HCT116 (cell line): ENCODE measurements at regions not wholly inside any gene's neighbourhood (a gene's known extent, or its start where the extent isn't known, plus 50 kb on each side); places are given as distances from the start of the nearest gene placed in this dataset.
"Not testable (repeated sequence)": the region's sequence is repeated elsewhere in the genome, so short reads cannot be mapped to it uniquely, and the experiment has no call there.

Source experiments
- ATAC-seq: fragments of 200-7000 bp; cut with Tn5 transposase; 2 replicates; pipeline ENCODE4 v1.9.1; 2020; ENCODE audit warnings: mild to moderate bottlenecking, moderate library complexity
- BruUV-seq: library from RNA; stranded (reverse); fragments of 400-500 nt; replicated peaks from 2 replicates; lab custom pipeline; 2021; lab: Mats Ljungman, UMichigan
- CTCF ChIA-PET: fragments of 300-600 bp; sonication (Branson Sonifier 250); formaldehyde crosslinking; loops from one replicate; lab custom pipeline; 2021; ENCODE audit warnings: antibody characterized with exemption; lab: Charles Lee
- POLR2A ChIA-PET: fragments of 300-600, 350-600 bp; sonication (Branson Sonifier 250); formaldehyde crosslinking; loops from one replicate; lab custom pipeline; 2021; ENCODE audit warnings: antibody characterized with exemption; lab: Charles Lee
- RAD21 ChIA-PET, 2 experiments: fragments of 300-600 bp; sonication (Branson Sonifier 250); formaldehyde crosslinking; loops; one replicate each; lab custom pipeline; 2023; ENCODE audit warnings: low total read pairs in 2 of 2; ENCODE audit not compliant: uncharacterized antibody in 2 of 2, unreplicated experiment in 2 of 2, low non-redundant PET in 1 of 2; lab: Charles Lee
- DNase-seq: peaks from one replicate; pipeline ENCODE4 v3.0.0-alpha.2; 2010; ENCODE audit warnings: low read depth, low spot score
- H2AFZ ChIP-seq: fragments of 200-600 bp; shearing (Covaris generic), sonication (generic); 2 replicates; pipeline ENCODE4 v1.6.1; 2017; ENCODE audit warnings: low read depth, mixed run types, mixed read lengths, antibody characterized with exemption, low read length; ENCODE audit not compliant: poor library complexity, severe bottlenecking
- H3K27ac ChIP-seq: 2 replicates; pipeline ENCODE4 v1.5.1; 2012; ENCODE audit warnings: low read depth, low read length
- H3K27me3 ChIP-seq: fragments of 200-600 bp; sonication (generic); 2 replicates; pipeline ENCODE4 v1.6.1; 2016; ENCODE audit warnings: mixed run types, low read length, mixed read lengths; ENCODE audit not compliant: insufficient read depth
- H3K36me3 ChIP-seq, 2 experiments: fragments of 200-500 bp in 1 of 2; fragments of 200-600 bp in 1 of 2; sonication (Bioruptor generic) in 1 of 2; sonication (generic) in 1 of 2; 2 replicates each; pipeline versions ENCODE4 v1.5.1 to v1.6.1; 2014 to 2016; ENCODE audit warnings: low read length in 2 of 2, inconsistent platforms in 1 of 2, mixed read lengths in 1 of 2, mixed run types in 1 of 2; ENCODE audit not compliant: insufficient read depth in 2 of 2, control insufficient read depth in 1 of 2
- H3K4me1 ChIP-seq, 2 experiments: fragments of 200-600 bp in 1 of 2; sonication (generic) in 1 of 2; 2 replicates each; pipeline versions ENCODE4 v1.5.1 to v1.6.1; 2012 to 2017; ENCODE audit warnings: low read length in 2 of 2, inconsistent platforms in 1 of 2, mild to moderate bottlenecking in 1 of 2, mixed read lengths in 1 of 2, mixed run types in 1 of 2, moderate library complexity in 1 of 2; ENCODE audit not compliant: insufficient read depth in 2 of 2, control insufficient read depth in 1 of 2
- H3K4me2 ChIP-seq: fragments of 200-600 bp; sonication (generic); 2 replicates; pipeline ENCODE4 v1.6.1; 2017; ENCODE audit warnings: mixed run types, low read length, mixed read lengths
- H3K4me3 ChIP-seq, 2 experiments: fragments of 200-600 bp in 1 of 2; sonication (generic) in 1 of 2; replicated peaks in 1 of 2; 2 replicates each; pipeline ENCODE4 v1.5.1; 2011 to 2016; ENCODE audit warnings: low read length in 2 of 2, control low read depth in 1 of 2, low read depth in 1 of 2, mild to moderate bottlenecking in 1 of 2, mixed read lengths in 1 of 2, mixed run types in 1 of 2
- H3K79me2 ChIP-seq: fragments of 200-600 bp; sonication (generic); 2 replicates; pipeline ENCODE4 v1.6.1; 2017; ENCODE audit warnings: mild to moderate bottlenecking, mixed run types, low read length, moderate library complexity, mixed read lengths; ENCODE audit not compliant: insufficient read depth
- H3K9ac ChIP-seq: fragments of 200-600 bp; sonication (generic); 2 replicates; pipeline ENCODE4 v1.6.1; 2016; ENCODE audit warnings: low read length, mixed read lengths
- H3K9me2 ChIP-seq: fragments of 200-600 bp; sonication (generic), shearing (Covaris generic); 2 replicates; pipeline ENCODE4 v1.6.1; 2017; ENCODE audit warnings: mixed run types, mild to moderate bottlenecking, moderate library complexity; ENCODE audit not compliant: insufficient read depth
- H3K9me3 ChIP-seq, 2 experiments: fragments of 200-500 bp in 1 of 2; fragments of 200-600 bp in 1 of 2; sonication (Bioruptor generic) in 1 of 2; sonication (generic) in 1 of 2; 2 replicates each; pipeline ENCODE4 v1.6.1; 2014 to 2017; ENCODE audit warnings: low read length in 2 of 2, mixed read lengths in 2 of 2, inconsistent platforms in 1 of 2, low read depth in 1 of 2, mild to moderate bottlenecking in 1 of 2, mixed run types in 1 of 2, moderate library complexity in 1 of 2; ENCODE audit not compliant: control insufficient read depth in 1 of 2, insufficient read depth in 1 of 2
- H4K20me1 ChIP-seq: fragments of 200-600 bp; sonication (generic), shearing (Covaris generic); 2 replicates; pipeline ENCODE4 v1.6.1; 2017; ENCODE audit warnings: mixed run types, mild to moderate bottlenecking, moderate library complexity; ENCODE audit not compliant: insufficient read depth
- EZH2phosphoT487 ChIP-seq: fragments of 200-600 bp; IDR thresholded peaks from 2 replicates; pipeline ENCODE4 v1.6.1; 2018; ENCODE audit warnings: antibody characterized with exemption, borderline replicate concordance
- JUND ChIP-seq: IDR thresholded peaks from 2 replicates; pipeline ENCODE4 v1.6.1; 2012
- RAD21 ChIP-seq: IDR thresholded peaks from 2 replicates; pipeline ENCODE4 v1.6.1; 2012; ENCODE audit warnings: low read depth, mild to moderate bottlenecking
- SP1 ChIP-seq: IDR thresholded peaks from 2 replicates; pipeline ENCODE4 v1.6.1; 2012; ENCODE audit warnings: low read depth
- TCF7L2 ChIP-seq: IDR thresholded peaks from 2 replicates; pipeline ENCODE4 v1.7.0; 2011; ENCODE audit warnings: borderline replicate concordance, inconsistent platforms; ENCODE audit not compliant: insufficient read depth, insufficient read length; ENCODE audit errors: extremely low read depth
- ZFX ChIP-seq: fragments of 450-650 bp; IDR thresholded peaks from 2 replicates; pipeline ENCODE4 v1.6.1; 2017
- ZNF274 ChIP-seq: fragments of 200-500 bp; sonication (Bioruptor generic); IDR thresholded peaks from 2 replicates; pipeline ENCODE4 v1.6.1; 2014; ENCODE audit warnings: mild to moderate bottlenecking, low read depth, low read length, inconsistent platforms
- intact Hi-C: fragments of 100-400 bp; cut with micrococcal nuclease; formaldehyde crosslinking; loops from 2 replicates; pipeline ENCODE4 v1.10.0; 2022

DNA sequence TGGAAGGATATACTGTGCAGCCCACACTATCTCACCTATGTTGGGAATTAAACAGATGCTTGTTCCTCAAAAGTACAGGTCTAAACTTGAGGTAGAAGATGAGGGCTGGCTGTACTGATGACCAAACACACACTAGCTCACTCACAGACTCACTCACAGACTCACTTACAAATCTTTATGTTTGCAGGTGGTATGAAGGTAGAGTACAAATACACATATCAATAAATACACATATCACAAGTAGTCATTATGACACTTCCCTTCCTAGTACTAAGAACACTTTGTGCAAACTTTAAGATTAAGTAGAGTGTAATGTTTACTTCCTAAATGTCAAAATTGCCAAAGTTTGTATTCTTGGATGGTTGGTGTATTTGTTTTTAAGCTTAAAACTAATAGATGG is 155.4 kb upstream of the KCNQ5 start:
- Histone ChIP-seq H3K9me2 (no peaks in the 10 kb centered on the region), H3K27ac (no peak overlapping the region), H3K9me3 (no peaks in the 10 kb centered on the region), H4K20me1 (no peaks in the 10 kb centered on the region), H3K79me2 (no peaks in the 10 kb centered on the region), H3K4me2 (no peak overlapping the region), H3K9ac (no peak overlapping the region), H3K27me3 (peaks cover 9% of the 10 kb centered on the region), H3K4me3 (no peak overlapping the region), H3K4me1 (no peaks in the 10 kb centered on the region), H3K36me3 (no peaks in the 10 kb centered on the region), H2AFZ (no peak overlapping the region)
- ChIA-PET RAD21 (no interaction called here), CTCF (no interaction called here), POLR2A (no interaction called here)
- no peak for DNase-seq
- no peak for ATAC-seq
- intact Hi-C loops = no loop called here
- BruUV-seq = no TSS peak
- TF ChIP-seq JUND = no peak
- TF ChIP-seq ZFX = no peak
- TF ChIP-seq TCF7L2 = no peak
- no peak for TF ChIP-seq ZNF274
- no peak for TF ChIP-seq SP1

DNA sequence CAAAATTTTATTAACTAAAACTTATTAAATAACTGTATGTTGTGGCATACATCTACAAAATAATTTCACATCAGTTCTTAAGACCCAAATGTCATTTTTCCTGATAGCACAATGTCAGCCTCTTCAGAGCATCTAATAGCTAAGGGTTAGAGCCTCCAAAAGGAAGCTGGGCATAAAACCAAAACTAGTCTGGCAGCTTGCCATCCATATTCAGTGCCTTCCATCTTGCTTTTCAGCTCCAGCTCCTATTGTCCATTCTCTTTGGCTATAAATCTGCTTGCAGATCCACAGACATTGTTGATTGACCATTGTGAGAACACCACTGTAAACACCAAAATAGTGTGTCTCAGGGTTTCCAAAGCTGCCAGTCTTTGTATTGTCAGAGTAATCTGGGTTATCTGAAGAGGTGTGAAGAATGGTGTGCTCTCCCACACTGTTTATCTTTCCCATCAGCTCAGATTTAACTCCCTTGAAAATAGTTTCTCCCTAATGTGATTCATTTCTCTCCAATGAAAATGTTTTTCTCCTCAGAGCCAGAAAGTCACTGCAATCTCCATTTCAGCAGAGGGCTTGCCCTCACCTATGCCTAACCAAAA is 154.8 kb upstream of the KCNQ5 start:
- POLR2A ChIA-PET = no interaction called here
- DNase-seq (no peak), ATAC-seq (no peak)
- H3K9me3 ChIP-seq = no peaks in the 10 kb centered on the region
- no peak overlapping the region for H3K27ac ChIP-seq
- no peaks in the 10 kb centered on the region for H3K9me2 ChIP-seq
- TF ChIP-seq RAD21 (no peak), EZH2phosphoT487 (no peak), JUND (no peak)
- no peaks in the 10 kb centered on the region for H3K36me3 ChIP-seq
- CTCF ChIA-PET = no interaction called here
- H4K20me1 ChIP-seq = no peaks in the 10 kb centered on the region
- H3K27me3 ChIP-seq = 0 out of 2 replicates have a peak, but pooled peaks cover 3% of the 10 kb centered on the region
- no peak overlapping the region for H3K9ac ChIP-seq
- no peaks in the 10 kb centered on the region for H3K79me2 ChIP-seq
- no peak overlapping the region for H2AFZ ChIP-seq
- H3K4me1 ChIP-seq = no peaks in the 10 kb centered on the region
- RAD21 ChIA-PET = no interaction called here
- intact Hi-C loops = no loop called here
- H3K4me2 ChIP-seq = no peak overlapping the region
- no peak overlapping the region for H3K4me3 ChIP-seq
- no TSS peak for BruUV-seq

DNA sequence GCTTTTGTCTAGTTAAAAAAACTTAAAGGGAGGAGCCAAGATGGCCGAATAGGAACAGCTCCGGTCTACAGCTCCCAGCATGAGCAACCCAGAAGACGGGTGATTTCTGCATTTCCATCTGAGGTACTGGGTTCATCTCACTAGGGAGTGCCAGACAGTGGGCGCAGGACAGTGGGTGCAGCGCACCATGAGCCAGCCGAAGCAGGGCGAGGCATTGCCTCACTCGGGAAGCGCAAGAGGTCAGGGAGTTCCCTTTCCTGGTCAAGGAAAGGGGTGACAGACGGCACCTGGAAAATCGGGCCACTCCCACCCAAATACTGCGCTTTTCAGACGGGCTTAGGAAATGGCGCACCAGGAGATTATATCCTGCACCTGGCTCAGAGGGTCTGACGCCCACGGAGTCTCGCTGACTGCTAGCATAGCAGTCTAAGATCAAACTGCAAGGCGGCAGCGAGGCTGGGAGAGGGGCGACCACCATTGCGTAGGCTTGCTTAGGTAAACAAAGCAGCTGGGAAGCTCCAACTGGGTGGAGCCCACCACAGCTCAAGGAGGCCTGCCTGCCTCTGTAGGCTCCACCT is 152.4 kb upstream of the KCNQ5 start:
- H2AFZ ChIP-seq, DNase-seq, ATAC-seq, intact Hi-C loops, H3K36me3 ChIP-seq, H3K27ac ChIP-seq, H3K4me2 ChIP-seq, H3K79me2 ChIP-seq, H3K4me1 ChIP-seq, H3K9me3 ChIP-seq, RAD21 ChIA-PET, BruUV-seq, H3K4me3 ChIP-seq, CTCF ChIA-PET, H3K9me2 ChIP-seq, H3K9ac ChIP-seq, H3K27me3 ChIP-seq, H4K20me1 ChIP-seq, POLR2A ChIA-PET: not testable (repeated sequence)
